Vagina (tissue), 2 donors: ENCODE measurements at regions not wholly inside any gene's neighbourhood (a gene's known extent, or its start where the extent isn't known, plus 50 kb on each side); places are given as distances from the start of the nearest gene placed in this dataset.

ENCODE experiments used
- CTCF ChIP-seq, 3 experiments: fragments of 450-650 bp in 2 of 3; fragments of 200-600 bp in 1 of 3; sonication (generic) in 1 of 3; IDR thresholded peaks; one replicate each; pipeline ENCODE4 v1.5.1; 2017 to 2019; ENCODE audit warnings: antibody characterized with exemption in 3 of 3, mild to moderate bottlenecking in 2 of 3, moderate library complexity in 2 of 3
- POLR2A ChIP-seq, 2 donors: fragments of 450-650 bp; IDR thresholded peaks; one replicate each; pipeline ENCODE4 v1.6.1; 2017; ENCODE audit warnings: antibody characterized with exemption in 2 of 2, mild to moderate bottlenecking in 2 of 2, moderate library complexity in 2 of 2
- POLR2AphosphoS5 ChIP-seq, 2 donors: sonication (generic); formaldehyde crosslinking; IDR thresholded peaks; one replicate each; pipeline ENCODE4 v1.9.0; 2017; ENCODE audit warnings: antibody characterized with exemption in 2 of 2, mild to moderate bottlenecking in 2 of 2, low read depth in 1 of 2; ENCODE audit not compliant: insufficient read depth in 1 of 2

- TF ChIP-seq CTCF (IDR thresholded peaks at IDR 0.05) (no peak), POLR2AphosphoS5 (IDR thresholded peaks at IDR 0.05; ENCODE audit: insufficient read depth in 1 of 2, low read depth in 1 of 2) (no peak), POLR2A (IDR thresholded peaks at IDR 0.05) (no peak)
Measured at GRCh38 chr2:128941751-128942150, 623.1 kb upstream of the HS6ST1 start.
